GDM1 (cell line): ENCODE measurements at regions not wholly inside any gene's neighbourhood (a gene's known extent, or its start where the extent isn't known, plus 50 kb on each side); places are given as distances from the start of the nearest gene placed in this dataset.

ENCODE experiments used
- DNase-seq: peaks from one replicate; lab custom pipeline; 2025; lab: John Stamatoyannopoulos, UW

GRCh38 chr21:27818847-27819246, 852.0 kb upstream of the ADAMTS5 start:
- DNase-seq, result no peak

- no peak for DNase-seq
Observed at GRCh38 chr21:27817902-27818623, 851.2 kb upstream of the ADAMTS5 start.

DNA sequence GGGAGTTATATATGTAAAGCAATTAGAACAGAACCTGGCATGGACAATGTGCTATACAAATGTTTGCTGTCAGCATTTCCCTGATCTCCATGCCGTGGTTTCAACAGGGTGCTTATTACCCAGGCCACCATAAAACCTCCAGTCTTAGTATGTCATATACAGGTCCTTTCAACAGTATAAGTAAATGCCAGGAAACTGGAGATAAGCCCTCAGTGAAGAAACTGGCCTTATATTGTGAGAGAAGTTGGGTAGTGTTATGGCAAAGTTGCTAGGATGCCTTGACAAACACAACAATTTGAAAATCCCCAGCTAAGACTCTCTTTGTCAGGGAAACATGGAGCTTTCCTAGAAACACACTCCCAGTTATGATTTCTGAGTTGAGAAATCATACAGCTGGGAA, 850.2 kb upstream of the ADAMTS5 start:
- no peak for DNase-seq

DNA sequence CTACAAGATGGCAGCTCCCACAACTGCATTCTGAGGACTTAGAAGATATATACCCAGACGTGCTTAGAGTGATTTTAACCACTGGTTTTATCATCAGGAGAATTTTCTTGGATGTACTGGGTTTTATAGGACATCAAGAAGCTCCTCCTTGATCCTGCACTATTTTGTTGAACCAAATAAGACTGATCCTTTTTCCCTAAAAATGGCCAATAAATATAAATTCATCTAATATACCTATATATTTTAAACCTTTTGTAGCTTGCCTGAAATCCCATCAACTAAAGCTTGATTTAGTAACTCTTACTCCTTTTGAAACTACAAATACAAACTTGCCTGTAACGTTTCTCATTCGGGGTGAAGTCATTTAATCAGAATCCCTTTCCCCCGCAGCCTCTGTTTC, 849.4 kb upstream of the ADAMTS5 start:
- DNase-seq, result no peak

GRCh38 chr21:27814226-27814625, 847.3 kb upstream of the ADAMTS5 start:
- DNase-seq, result no peak

DNA sequence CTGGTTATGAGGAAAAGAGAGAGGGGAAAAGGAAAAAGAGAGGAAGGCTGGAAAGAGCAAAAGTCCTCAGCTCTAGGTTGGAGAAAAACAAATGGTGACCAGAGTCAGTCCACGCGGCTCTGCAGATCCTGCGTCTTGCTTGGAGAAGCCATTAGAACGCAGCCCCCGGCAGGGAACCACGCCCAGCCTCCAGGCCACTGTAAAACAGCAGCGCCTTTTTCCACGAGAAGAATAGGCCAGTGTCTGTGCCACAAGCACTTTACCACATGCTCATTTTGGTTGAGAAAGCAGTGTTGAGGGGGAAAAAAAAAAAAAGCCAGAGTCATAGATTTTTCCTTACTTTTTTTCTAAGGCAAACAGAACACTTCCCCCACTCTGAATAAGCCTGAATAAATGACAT, 846.9 kb upstream of the ADAMTS5 start:
- no peak for DNase-seq

GRCh38 chr21:27813344-27813743, 846.5 kb upstream of the ADAMTS5 start:
- DNase-seq, result no peak

DNA sequence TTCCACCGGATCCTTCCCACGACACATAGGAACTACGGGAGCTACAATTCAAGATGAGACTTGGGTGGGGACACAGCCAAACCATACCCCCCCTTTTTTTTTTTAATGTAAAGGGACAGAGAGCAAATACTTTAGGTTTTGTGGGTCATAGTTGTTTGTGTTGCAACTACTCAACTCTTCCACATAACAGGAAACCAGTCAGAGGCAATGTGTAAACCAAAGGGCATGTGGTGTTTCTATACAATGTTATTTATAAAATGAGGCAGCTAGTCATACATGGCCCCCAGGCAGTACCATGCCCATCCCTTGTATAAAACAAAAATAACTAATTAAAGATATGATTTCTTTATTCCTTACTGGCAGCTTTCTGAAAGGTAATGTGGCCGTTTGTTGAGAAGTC, 845.4 kb upstream of the ADAMTS5 start:
- DNase-seq, result no peak

GRCh38 chr21:27808923-27809322, 842.0 kb upstream of the ADAMTS5 start:
- DNase-seq, result no peak

DNA sequence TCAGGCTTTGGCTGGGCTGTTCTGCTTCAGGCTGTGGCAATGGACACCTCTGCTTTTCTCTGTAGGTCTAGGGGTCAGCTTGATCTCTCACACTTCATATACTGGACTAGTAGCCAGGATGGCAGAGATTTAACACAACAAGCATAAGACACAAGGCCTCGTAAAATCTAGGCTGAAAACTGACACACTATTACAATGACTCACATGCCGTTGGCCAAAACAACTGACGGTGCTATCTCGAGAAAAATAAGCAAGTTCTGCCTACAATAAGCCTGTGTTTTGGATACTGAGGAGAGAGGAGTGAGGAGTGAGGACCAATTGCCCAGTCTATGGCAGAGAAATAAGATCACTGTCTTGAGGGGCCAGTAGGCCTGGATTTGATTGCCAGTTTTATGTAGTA, 840.7 kb upstream of the ADAMTS5 start:
- no peak for DNase-seq

DNA sequence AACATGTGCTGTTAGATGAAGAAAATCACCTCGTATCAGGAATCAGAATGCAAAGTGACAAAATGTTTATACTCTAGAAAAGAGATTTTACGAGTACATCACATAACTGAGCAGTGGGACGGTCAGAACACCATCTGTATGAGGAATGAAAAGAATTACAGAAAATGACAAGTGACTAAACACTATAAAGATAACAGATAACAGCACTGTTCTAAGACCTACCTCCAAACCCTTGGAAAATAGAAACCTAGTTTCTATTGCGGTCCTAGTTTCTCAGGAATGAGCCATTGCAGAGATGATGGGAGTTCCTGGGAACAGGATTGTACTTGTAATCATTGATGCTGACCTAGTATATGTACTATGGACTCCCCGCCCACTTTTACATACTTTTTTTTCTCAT, 839.4 kb upstream of the ADAMTS5 start:
- DNase-seq, result no peak

DNA sequence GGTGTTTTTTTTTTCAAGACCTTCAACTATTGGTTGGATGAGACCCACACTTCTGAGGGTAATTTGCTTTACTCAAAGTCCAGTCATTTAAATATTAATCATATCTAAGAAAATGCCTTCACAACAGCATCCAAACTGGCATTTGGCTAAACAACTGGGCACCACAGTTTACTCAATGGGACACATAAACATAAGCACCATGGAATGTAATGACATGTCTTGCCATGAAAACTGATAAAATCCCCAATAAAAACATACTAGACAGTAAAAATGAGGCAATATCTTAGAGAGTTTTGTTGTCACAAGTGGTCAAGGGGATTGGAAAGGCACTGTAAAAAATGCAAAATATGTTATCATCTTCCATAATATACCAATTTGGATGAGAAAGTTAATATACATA, 838.8 kb upstream of the ADAMTS5 start:
- no peak for DNase-seq

DNA sequence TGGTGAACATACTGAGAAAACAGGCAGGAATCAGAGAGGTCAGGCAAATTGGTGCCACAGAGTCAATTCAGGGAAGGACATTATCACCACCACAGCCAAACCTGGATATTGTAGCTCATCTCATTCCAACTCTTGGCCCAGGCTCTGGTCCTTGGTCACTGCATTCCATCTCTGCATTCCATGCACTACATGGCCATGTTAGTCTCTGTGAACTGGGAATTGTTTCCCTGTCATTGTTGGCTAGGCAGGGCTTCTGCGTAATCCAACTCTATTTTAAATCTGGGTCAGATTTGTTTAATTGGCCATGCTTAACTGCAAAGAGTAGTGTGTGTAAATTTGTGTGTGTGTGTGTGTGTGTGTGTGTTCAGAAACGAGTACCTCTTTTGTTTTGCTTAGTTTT, 837.6 kb upstream of the ADAMTS5 start:
- no peak for DNase-seq

DNA sequence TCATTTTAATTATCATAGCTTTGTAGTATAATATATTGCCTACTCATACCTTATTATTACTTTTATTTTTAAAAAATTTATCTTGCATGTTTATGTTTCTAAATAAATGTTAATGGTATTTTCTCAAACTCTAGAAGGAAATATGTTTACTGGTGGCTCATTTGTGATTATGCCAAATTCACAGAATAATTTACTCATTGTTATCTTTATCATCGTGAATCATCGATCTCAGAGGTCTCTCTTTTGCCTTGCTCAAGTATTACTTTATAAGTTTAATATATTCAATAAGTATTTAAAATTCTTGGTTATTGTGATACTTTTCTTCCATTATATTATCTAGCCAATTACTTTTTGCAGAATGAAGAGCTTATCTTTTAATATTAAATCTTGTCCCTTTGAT, 836.7 kb upstream of the ADAMTS5 start:
- DNase-seq, result no peak

GRCh38 chr21:27802816-27803475, 836.1 kb upstream of the ADAMTS5 start:
- peak; percentile 7 for DNase-seq

DNA sequence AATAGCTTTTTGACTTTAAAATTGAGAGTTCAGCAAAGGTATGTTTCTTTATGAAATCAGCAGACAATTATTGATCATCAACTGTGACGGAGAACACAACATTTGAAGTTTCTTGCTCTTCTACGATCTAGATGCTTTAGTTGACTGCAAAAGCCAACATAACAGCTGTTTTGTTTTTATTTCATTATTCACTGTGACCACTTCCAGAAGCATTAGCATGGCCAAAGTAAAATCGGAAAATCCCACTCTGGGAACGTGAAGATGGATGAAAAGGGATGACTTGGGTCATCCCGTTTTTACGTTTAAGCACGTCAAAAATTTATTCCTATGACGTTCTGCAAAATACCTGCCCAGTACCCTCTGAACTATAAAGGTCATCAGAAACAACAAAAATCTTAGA, 833.0 kb upstream of the ADAMTS5 start:
- DNase-seq, result no peak

- no peak for DNase-seq
Observed at GRCh38 chr21:27796106-27796505, 829.2 kb upstream of the ADAMTS5 start.

DNA sequence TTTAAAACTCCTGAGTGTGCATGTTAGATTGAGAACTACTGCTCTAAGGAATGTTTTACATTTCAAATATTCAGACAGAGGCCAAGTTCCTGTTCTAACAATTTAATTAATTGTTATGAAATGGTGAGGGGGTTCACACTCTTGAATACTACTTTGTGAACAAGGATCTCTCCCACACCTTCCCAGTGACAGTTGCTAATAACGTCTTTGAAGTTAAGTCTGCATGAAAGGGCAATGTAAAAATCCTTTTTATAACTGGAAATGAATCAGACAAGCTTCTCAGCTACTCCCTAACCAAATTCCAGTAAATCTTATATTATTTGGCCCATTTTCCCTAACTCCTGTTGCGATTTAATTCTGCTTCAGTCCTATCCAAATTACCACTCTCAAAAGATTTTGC, 828.5 kb upstream of the ADAMTS5 start:
- no peak for DNase-seq

DNA sequence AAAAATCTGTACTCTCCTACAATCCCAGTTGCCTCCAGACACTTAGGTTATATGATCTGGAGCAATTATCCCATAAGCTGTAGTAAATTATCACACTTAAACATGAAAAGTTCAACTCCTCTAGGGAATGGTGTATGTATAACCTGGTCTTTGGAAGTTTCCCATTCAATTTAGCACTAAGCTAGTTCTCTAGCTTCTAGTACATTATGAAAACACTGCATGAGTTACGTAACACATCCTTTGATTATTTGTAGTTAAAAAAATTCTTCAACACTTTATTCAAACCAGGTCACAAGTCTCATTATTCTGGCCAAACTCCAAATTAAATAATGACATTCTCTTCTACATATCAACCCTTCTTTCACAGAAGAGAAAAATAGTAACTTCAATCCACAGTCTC, 827.0 kb upstream of the ADAMTS5 start:
- DNase-seq, result no peak

DNA sequence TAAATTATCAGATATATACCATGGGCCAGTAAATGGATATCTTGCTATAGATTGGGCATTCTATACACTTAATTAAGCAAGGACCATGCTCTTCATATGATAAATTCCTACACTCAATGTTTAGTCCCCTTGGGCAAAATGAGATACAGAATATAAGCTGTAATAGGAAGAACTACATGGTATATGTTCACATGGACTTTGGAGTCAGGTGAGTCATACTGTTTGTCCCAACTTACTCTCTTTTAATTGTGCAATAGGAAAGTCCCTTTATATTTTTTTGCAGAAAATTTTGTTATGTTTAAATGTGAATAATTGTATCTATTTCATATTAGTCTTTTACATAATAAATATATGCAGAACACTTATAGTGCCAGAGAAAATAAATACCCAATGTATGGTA, 820.2 kb upstream of the ADAMTS5 start:
- DNase-seq, result no peak

DNA sequence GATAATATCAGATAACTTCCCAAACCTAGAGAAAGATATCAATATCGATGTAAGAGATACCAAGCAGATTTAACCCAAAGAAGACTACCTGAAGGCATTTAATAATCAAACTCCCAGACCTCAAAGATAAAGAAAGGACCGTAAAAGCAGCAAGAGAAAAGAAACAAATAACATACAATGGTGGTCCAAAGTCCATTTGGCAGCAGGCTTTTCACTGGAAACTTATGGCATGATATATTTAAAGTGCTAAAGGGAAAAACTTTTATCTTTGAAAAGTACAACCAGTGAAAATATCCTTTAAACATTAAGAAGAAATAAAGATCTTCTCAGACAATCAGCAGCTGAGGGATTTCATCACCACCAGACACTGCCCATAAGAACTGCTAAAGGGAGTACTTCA, 812.7 kb upstream of the ADAMTS5 start:
- no peak for DNase-seq

- no peak for DNase-seq
Observed at GRCh38 chr21:27776925-27777553, 810.2 kb upstream of the ADAMTS5 start.

DNA sequence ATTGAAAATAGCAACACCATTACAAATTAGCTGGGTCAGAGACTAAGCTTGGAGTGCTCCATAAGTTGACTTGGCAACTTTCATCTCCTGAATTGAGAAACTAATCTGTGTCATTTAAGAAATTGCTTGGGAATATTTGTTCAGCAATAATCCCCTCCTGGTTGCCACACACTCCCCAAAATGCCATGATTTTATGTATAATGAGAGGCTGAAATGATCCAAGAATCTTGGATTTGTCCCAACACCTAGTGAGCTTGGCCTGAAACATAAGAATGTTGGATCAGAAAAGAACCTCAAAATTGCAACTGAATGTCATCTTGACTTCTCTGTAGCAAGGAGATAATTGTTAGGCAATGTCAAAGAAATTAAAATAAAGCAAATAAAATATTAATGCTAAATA, 805.9 kb upstream of the ADAMTS5 start:
- no peak for DNase-seq
